Testis (tissue), 2 donors: ENCODE measurements at regions not wholly inside any gene's neighbourhood (a gene's known extent, or its start where the extent isn't known, plus 50 kb on each side); places are given as distances from the start of the nearest gene placed in this dataset.

ENCODE experiments used
- POLR2A ChIP-seq: fragments of 450-650 bp; IDR thresholded peaks from one replicate; pipeline ENCODE4 v1.6.1; 2017; ENCODE audit warnings: antibody characterized with exemption, mild to moderate bottlenecking, moderate library complexity
- TF ChIP-seq, protein P1 (sequence below), 3 experiments: fragments of 450-650 bp in 2 of 3; fragments of 200-600 bp in 1 of 3; sonication (generic) in 1 of 3; IDR thresholded peaks; one replicate each; pipeline ENCODE4 v1.5.1; 2016 to 2019; ENCODE audit warnings: antibody characterized with exemption in 3 of 3, mild to moderate bottlenecking in 2 of 3, moderate library complexity in 1 of 3

DNA sequence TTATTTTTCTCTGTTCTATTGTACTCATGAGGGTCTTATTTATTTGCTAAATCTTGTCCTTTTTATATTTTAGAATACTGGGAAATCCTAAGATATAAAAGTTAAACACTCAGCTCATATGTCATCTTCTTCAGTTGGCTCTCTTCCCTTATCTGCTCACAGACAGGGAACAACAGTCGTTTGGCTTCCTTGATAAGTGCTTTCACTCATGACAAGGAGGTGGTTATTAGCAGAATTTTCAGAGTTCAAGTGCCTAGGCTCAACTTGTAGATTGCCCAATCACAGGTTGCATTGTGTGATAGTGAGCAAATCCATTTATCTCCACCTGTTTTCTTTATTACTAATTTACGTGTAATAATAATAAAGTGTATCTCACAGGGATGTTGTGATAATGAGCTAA is 620.3 kb upstream of the PCDH20 start:
- no peak for TF ChIP-seq POLR2A
- TF ChIP-seq, protein P1, sequence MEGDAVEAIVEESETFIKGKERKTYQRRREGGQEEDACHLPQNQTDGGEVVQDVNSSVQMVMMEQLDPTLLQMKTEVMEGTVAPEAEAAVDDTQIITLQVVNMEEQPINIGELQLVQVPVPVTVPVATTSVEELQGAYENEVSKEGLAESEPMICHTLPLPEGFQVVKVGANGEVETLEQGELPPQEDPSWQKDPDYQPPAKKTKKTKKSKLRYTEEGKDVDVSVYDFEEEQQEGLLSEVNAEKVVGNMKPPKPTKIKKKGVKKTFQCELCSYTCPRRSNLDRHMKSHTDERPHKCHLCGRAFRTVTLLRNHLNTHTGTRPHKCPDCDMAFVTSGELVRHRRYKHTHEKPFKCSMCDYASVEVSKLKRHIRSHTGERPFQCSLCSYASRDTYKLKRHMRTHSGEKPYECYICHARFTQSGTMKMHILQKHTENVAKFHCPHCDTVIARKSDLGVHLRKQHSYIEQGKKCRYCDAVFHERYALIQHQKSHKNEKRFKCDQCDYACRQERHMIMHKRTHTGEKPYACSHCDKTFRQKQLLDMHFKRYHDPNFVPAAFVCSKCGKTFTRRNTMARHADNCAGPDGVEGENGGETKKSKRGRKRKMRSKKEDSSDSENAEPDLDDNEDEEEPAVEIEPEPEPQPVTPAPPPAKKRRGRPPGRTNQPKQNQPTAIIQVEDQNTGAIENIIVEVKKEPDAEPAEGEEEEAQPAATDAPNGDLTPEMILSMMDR (IDR thresholded peaks at IDR 0.05), result no peak
